Gastroesophageal sphincter (tissue), 3 donors: ENCODE measurements at regions not wholly inside any gene's neighbourhood (a gene's known extent, or its start where the extent isn't known, plus 50 kb on each side); places are given as distances from the start of the nearest gene placed in this dataset.

Experiments
- POLR2AphosphoS5 ChIP-seq: sonication (generic); formaldehyde crosslinking; IDR thresholded peaks from one replicate; pipeline ENCODE4 v1.6.1; 2017; ENCODE audit warnings: antibody characterized with exemption
- TF ChIP-seq, protein P1 (sequence below), 4 experiments: fragments of 200-600 bp in 2 of 4; fragments of 450-650 bp in 2 of 4; sonication (generic) in 1 of 4; IDR thresholded peaks; one replicate each; pipeline ENCODE4 v1.5.1; 2017 to 2019; ENCODE audit warnings: antibody characterized with exemption in 4 of 4, mild to moderate bottlenecking in 2 of 4, moderate library complexity in 2 of 4

DNA sequence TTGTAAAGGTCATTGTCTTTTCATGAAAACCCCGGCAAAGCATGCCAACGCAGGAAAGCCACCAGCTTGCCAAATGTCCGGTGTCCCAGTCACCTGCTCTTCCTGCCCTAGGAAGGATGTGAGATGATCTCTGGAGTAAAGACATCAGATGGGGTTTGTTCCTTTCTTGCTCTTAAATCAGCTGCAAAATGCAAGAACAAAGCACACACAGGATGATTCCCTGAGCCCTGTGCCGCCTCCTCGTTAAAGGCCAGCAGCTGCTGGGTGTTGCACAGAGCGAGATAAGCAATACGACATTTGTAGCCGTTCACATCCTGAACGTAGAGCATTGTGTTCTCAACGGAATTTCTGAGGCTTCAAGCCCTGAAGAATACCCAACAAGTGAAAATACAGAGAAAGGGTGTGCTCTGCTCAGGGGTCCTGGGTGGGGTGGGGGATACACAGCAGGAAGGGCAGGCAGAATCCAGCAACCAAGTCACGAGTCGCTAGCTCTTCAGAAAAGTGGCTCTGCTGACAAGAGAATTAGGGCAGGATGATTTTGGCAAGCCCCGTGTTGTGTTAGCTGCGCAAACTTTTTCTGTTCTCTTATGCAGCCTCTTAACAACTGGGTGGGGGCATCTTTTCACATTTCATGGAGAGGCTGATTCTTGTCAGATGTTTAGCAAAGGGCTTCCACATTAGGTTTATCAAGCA, 229.2 kb upstream of the MAP3K1 start:
- TF ChIP-seq, protein P1, sequence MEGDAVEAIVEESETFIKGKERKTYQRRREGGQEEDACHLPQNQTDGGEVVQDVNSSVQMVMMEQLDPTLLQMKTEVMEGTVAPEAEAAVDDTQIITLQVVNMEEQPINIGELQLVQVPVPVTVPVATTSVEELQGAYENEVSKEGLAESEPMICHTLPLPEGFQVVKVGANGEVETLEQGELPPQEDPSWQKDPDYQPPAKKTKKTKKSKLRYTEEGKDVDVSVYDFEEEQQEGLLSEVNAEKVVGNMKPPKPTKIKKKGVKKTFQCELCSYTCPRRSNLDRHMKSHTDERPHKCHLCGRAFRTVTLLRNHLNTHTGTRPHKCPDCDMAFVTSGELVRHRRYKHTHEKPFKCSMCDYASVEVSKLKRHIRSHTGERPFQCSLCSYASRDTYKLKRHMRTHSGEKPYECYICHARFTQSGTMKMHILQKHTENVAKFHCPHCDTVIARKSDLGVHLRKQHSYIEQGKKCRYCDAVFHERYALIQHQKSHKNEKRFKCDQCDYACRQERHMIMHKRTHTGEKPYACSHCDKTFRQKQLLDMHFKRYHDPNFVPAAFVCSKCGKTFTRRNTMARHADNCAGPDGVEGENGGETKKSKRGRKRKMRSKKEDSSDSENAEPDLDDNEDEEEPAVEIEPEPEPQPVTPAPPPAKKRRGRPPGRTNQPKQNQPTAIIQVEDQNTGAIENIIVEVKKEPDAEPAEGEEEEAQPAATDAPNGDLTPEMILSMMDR (IDR thresholded peaks at IDR 0.05): no peak
- TF ChIP-seq POLR2AphosphoS5: peak; percentile 17
